HG03342 (cell line): ENCODE measurements at regions not wholly inside any gene's neighbourhood (a gene's known extent, or its start where the extent isn't known, plus 50 kb on each side); places are given as distances from the start of the nearest gene placed in this dataset.

Experiments
- ATAC-seq: cut with Tn5 transposase; IDR thresholded peaks from one replicate; pipeline ENCODE4 v1.9.1; 2021; ENCODE audit warnings: mild to moderate bottlenecking, moderate library complexity; ENCODE audit not compliant: unreplicated experiment

GRCh38 chr2:20559277-20559676 lies 91.6 kb downstream of the HS1BP3 start:
- ATAC-seq: no peak

DNA sequence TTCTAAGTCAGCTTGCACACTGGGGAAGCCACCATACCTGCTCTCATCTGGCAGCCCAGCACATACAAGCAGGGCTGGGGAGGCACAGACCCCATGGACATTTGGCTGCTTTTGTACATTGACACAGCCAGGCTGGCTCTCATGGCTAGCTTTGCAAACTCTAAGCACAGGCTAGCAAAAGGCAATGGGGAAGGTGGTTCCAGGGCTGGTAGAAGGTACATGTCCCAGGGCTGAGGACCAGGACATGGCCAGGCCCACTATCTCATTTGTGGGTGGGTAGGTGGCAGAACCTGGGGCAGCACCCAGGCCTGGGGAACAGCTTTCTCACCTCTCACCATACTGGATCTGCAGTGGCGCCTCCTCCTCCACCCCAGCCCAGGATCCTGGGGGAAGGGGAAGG lies 90.9 kb downstream of the HS1BP3 start:
- no peak for ATAC-seq

GRCh38 chr2:20560891-20561636 lies 89.8 kb downstream of the HS1BP3 start:
- no peak for ATAC-seq

DNA sequence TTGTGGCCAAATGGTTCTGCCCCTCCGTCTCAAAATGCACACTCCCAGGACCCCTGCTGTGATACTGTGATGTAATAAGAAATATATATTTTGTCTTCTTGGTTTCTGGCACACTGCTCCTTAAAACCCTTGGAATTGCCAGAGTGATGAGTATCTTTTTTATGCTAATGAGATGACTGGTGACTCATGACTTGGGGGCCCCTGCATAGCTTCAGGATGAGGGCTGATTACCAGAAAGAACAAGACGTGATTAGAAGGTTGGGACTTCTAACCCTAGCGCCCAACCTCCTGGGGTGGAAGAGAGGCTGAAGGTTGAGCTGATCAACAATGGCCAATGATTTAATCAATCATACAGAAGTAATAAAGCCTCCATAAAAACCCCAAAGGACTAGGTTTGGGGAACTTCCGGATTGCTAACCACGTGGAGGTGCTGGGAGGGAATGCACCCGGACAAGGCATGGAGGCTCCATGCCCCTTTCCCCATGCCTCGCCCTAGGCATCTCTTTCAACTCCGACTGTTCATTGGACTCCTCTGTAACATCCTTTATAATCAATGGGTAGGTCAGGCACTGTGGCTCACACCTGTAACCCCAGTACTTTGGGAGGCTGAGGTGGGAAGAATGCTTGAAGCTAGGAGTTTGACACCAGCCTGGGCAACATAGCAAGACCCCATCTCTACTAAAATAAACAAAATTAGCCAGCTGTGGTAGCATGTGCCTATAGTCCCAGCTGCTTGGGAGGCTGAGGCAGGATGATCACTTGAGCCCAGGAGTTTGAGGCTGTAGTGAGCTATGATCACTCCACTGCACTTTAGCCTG lies 89.1 kb downstream of the HS1BP3 start:
- ATAC-seq: no peak

DNA sequence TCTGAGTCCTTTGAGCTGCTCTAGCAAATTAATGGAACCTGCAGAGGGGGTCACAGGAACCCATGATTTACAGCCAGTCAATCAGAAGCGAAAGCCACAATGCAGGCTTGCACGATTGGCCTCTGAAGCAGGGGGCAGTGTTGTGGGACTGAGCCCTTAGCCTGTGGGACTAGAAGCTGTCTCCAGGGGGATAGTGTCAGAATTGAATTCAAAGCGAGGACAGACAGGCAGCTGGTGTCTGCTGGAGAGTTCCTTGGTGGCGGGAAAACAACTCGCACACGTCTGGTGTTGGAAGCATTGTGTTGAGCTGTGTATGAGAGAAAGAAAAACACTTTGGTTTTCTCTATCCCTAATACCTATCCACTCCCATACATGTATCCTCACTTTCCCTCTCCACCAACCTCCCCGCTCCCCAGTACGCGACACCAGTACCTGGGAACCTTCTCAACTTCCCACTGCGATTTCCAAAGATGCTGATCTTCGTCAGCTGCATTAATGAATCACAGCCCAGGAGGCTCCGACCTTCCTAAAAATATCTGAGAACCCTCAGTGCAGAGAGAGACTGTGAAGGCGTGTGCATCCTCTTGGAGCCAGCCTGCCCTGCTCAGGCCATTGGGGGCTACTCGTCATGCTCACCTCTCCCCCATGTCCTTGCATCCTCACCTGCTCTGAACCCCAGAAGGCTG lies 88.2 kb downstream of the HS1BP3 start:
- ATAC-seq: no peak

- no peak for ATAC-seq
These were observed 87.6 kb downstream of the HS1BP3 start for GRCh38 chr2:20563251-20563650.

GRCh38 chr2:20563833-20564232 lies 87.1 kb downstream of the HS1BP3 start:
- ATAC-seq: no peak

- no peak for ATAC-seq
These were observed 85.7 kb downstream of the HS1BP3 start for GRCh38 chr2:20565101-20565622.

- no peak for ATAC-seq
These were observed 85.2 kb downstream of the HS1BP3 start for GRCh38 chr2:20565623-20566236.

GRCh38 chr2:20566331-20566730 lies 84.6 kb downstream of the HS1BP3 start:
- no peak for ATAC-seq

DNA sequence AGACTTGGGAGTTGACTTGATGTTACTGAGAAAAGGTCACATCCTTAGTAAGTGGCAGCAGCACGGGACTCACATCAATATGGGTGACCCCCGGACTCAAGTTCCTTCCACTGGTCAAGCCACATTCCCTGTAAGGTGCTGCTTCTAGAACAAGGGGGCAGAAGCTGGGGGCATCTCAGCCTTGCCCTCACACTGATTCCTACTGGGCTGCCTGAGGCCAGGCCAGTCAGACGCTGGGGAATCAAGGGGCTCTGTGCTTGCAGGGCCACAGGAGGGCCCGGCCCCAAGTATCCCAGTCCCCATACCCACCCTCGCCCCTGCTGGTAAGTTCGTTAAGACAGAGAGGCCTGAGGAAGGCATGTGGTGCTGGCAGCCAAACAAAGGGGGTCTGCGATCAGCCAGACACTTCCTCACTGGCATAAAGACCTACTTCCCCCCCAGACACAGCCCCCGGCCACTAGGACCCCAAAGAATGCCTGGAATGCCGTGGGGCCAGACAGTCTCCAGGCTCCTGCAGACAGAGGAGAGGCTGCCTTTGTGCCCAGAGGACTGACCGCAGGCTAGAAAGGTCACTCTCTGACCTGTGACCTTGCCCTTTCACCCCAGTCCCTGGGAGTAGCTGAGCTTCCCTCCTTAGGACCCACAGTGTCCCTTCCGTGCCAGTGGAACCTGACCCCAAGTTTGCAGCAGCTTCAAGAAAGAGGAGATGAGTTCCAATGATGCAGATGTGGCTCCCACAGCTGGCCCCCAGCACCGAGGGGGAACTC lies 83.6 kb downstream of the HS1BP3 start:
- no peak for ATAC-seq
